Neural crest cell (in vitro differentiated cells): ENCODE measurements at regions not wholly inside any gene's neighbourhood (a gene's known extent, or its start where the extent isn't known, plus 50 kb on each side); places are given as distances from the start of the nearest gene placed in this dataset.
"Not testable (repeated sequence)": the region's sequence is repeated elsewhere in the genome, so short reads cannot be mapped to it uniquely, and the experiment has no call there.

Source experiments
- DNase-seq: peaks from one replicate; pipeline ENCODE4 v3.0.0; 2021; ENCODE audit warnings: low read depth, mixed read lengths, low spot score
- H3K27ac Mint-ChIP-seq: one replicate; pipeline ENCODE4 v1.8.0; 2021; ENCODE audit warnings: mild to moderate bottlenecking, mixed read lengths; ENCODE audit not compliant: unreplicated experiment
- H3K27me3 Mint-ChIP-seq: 2 replicates; pipeline ENCODE4 v1.8.0; 2021; ENCODE audit warnings: low read depth, mild to moderate bottlenecking, mixed read lengths
- H3K36me3 Mint-ChIP-seq: 2 replicates; pipeline ENCODE4 v1.8.0; 2021; ENCODE audit warnings: low read depth, mild to moderate bottlenecking, mixed read lengths
- H3K4me1 Mint-ChIP-seq: 2 replicates; pipeline ENCODE4 v1.8.0; 2021; ENCODE audit warnings: mixed read lengths
- H3K4me3 Mint-ChIP-seq: one replicate; pipeline ENCODE4 v1.8.0; 2021; ENCODE audit warnings: mild to moderate bottlenecking, mixed read lengths
- H3K9me3 Mint-ChIP-seq: 2 replicates; pipeline ENCODE4 v1.8.0; 2021; ENCODE audit warnings: mixed read lengths
- TF ChIP-seq, protein P1 (sequence below): fragments of 200-600 bp; sonication (generic); conservative IDR thresholded peaks from 2 replicates; pipeline ENCODE4 v1.5.0; 2021; ENCODE audit warnings: antibody characterized with exemption, mild to moderate bottlenecking

DNA sequence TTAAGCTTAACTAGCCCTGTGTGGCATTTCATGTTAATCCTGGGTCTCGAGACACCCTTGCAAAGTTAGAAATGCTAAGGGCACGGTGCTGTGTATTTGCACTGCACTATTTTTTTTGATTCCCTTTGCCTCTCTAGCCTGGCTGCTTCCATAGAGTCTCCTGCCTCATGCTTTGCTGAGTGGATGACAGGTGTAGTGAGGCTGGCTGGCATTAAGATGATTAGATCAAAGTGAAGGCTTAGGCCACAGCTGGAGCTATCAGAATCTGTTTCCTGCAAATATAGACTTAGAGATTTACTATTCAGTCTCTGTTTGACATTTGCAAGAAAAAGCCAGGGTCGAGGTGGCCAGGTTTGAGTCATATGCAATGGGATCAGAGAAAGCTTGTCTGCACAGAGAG, 791.1 kb downstream of the AACS start:
- TF ChIP-seq, protein P1, sequence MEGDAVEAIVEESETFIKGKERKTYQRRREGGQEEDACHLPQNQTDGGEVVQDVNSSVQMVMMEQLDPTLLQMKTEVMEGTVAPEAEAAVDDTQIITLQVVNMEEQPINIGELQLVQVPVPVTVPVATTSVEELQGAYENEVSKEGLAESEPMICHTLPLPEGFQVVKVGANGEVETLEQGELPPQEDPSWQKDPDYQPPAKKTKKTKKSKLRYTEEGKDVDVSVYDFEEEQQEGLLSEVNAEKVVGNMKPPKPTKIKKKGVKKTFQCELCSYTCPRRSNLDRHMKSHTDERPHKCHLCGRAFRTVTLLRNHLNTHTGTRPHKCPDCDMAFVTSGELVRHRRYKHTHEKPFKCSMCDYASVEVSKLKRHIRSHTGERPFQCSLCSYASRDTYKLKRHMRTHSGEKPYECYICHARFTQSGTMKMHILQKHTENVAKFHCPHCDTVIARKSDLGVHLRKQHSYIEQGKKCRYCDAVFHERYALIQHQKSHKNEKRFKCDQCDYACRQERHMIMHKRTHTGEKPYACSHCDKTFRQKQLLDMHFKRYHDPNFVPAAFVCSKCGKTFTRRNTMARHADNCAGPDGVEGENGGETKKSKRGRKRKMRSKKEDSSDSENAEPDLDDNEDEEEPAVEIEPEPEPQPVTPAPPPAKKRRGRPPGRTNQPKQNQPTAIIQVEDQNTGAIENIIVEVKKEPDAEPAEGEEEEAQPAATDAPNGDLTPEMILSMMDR = no peak
- H3K36me3 Mint-ChIP-seq = peaks cover 5% of the 10 kb centered on the region
- H3K4me3 Mint-ChIP-seq = no peak overlapping the region
- H3K9me3 Mint-ChIP-seq = peaks cover 5% of the 10 kb centered on the region
- peaks cover 3% of the 10 kb centered on the region for H3K4me1 Mint-ChIP-seq
- H3K27ac Mint-ChIP-seq = no peak overlapping the region
- no peaks in the 10 kb centered on the region for H3K27me3 Mint-ChIP-seq
- no peak for DNase-seq

DNA sequence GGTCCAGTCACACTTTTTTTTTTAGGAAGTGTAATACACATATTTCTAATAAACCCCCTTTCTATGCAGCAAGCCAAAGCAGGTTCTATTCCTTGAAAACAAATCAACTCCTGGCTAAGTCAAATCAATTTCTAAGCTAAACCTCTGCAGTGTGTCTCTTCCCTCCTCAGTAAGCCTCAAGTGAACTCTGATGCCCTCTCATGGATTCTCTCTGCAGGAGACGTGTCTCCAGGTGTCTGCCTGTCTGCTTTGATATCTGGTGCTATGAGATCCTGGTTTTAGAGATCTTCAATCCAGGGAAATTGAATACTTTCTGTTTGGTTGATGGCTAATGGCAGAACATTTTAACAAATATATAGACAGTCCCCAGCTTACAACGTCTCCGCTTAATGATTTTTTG, 791.7 kb downstream of the AACS start:
- Mint-ChIP-seq H3K9me3 (peaks cover 5% of the 10 kb centered on the region), H3K27me3 (no peaks in the 10 kb centered on the region)

DNA sequence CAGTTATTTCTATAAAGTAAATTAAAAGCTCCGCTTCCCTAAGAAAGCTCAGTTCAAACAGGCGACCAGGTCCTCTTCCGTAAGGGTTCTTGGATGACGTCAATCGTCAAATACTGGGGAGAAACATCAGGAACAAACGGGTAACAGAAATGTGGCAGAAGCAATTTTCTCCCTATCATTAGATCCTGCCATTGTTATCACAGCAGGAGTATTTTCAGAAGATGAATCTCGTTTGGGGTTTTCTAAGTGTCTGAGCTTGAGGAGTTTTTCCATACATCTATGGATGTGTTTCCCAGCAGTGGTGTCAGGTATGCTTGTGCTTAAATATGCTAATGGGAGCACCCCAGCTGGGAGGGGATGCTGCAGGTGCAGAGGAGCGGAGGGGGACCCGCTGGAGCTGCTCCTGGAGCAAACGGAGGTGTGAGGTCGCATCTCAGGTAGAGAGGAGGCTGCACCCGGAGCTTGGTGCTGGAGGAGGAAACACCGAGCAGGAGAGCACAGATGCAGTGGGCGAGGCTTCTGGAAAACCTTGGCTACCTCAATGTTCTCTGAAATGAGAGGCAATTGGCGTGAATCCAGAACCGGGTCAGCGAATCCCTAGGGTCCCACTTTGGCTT, 795.5 kb downstream of the AACS start:
- peaks cover 3% of the 10 kb centered on the region for H3K4me1 Mint-ChIP-seq
- DNase-seq = no peak

More for the DNA sequence above, 791.7 kb downstream of the AACS start:
- peaks cover 3% of the 10 kb centered on the region for H3K4me1 Mint-ChIP-seq
- no peak for DNase-seq
- H3K4me3 Mint-ChIP-seq = no peak overlapping the region
- TF ChIP-seq, protein P1 = no peak
- no peak overlapping the region for H3K27ac Mint-ChIP-seq
- H3K36me3 Mint-ChIP-seq = peaks cover 5% of the 10 kb centered on the region

DNA sequence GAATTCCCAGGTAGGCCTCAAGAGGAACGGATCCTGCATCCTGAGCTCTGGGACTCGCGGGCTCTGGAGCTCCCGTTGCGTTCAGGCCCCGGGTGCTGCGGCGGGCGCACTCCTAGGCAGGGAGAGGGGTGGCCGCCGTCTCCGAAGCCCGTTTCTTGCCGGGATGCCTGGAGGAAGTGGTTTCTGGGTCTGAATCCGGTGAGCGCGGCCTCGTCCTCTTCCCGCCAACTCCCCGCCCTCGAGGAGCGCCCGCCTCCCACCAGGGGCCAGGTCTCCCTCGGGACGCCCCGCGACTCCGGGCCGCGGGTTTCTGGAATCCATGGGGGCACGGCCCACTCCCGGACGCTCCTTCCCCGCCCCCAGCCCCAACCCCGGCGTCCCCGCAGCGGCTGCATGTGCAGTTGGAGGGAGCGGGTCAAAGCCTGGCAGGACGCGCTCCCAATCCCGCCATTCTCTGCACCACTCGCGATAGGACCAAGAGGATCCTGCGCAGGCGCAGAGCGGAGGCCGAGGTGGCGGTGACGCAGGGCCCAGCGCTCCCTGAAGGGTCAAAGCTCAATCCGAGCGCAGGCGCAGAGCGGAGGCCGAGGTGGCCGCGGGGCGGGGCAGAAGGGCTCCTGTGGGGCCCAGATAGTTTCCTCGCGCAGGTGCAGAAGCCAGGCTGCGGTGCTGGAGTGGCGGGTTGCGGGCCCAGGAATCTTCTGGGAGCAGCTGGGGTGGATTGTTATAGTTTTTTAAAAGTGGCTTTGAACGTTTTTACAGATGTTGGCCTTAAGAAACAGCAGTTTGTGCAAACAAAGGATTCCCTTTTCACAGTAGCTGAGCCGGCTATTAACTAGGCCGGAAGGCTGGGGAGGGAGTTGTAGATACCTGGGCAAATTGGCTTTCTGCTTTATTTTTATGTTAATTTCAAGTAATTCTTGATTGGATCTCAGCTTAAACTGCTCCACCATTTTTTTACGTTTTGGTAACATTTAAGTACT, 796.4 kb downstream of the AACS start:
- Mint-ChIP-seq H3K27ac (no peak overlapping the region), H3K36me3 (peaks cover 5% of the 10 kb centered on the region), H3K27me3 (no peaks in the 10 kb centered on the region), H3K9me3 (peaks cover 7% of the 10 kb centered on the region), H3K4me1 (peaks cover 3% of the 10 kb centered on the region), H3K4me3 (no peak overlapping the region)
- TF ChIP-seq, protein P1 = no peak
- no peak for DNase-seq

More for the DNA sequence above, 795.5 kb downstream of the AACS start:
- peaks cover 7% of the 10 kb centered on the region for H3K9me3 Mint-ChIP-seq
- H3K4me3 Mint-ChIP-seq = no peak overlapping the region
- TF ChIP-seq, protein P1 = no peak
- no peaks in the 10 kb centered on the region for H3K27me3 Mint-ChIP-seq
- H3K36me3 Mint-ChIP-seq = peaks cover 5% of the 10 kb centered on the region
- no peak overlapping the region for H3K27ac Mint-ChIP-seq

DNA sequence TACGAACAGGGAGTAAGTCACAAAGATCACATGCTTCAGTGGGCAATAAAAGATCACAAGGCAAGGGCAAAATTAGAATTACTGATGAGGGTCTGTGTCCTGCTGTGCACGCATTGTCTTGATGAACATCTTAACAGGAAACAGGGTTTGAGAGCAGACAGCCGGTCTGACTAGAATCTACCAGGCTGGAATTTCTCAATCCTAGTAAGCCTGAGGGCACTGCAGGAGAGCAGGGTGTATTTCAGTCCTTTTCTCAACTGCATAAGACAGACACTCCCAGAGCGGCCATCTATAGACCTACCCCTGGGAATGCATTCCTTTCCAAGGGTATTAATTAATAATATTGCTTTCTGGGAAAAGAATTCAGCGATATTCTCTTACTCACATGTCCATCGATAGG, 800.0 kb downstream of the AACS start:
- DNase-seq, H3K27ac Mint-ChIP-seq, H3K27me3 Mint-ChIP-seq: not testable (repeated sequence)

More for the DNA sequence above, 800.0 kb downstream of the AACS start:
- H3K36me3 Mint-ChIP-seq, H3K4me3 Mint-ChIP-seq, H3K4me1 Mint-ChIP-seq, H3K9me3 Mint-ChIP-seq: not testable (repeated sequence)
